MM.1S (cell line): ENCODE measurements at regions not wholly inside any gene's neighbourhood (a gene's known extent, or its start where the extent isn't known, plus 50 kb on each side); places are given as distances from the start of the nearest gene placed in this dataset.

Source experiments
- CTCF ChIP-seq: fragments of 300-600 bp; sonication (generic); IDR thresholded peaks from 2 replicates; pipeline ENCODE4 v1.5.1; 2016; ENCODE audit warnings: antibody characterized with exemption, low read length, mixed read lengths
- EZH2 ChIP-seq: fragments of 300-600 bp; sonication (generic); optimal IDR thresholded peaks from 2 replicates; pipeline ENCODE3; 2017; ENCODE audit warnings: low read depth, mild to moderate bottlenecking, antibody characterized with exemption, low read length, mixed read lengths

GRCh38 chr21:16133248-16133647, 403.5 kb downstream of the USP25 start:
- TF ChIP-seq CTCF (no peak), EZH2 (no peak)
